H1 (cell line): ENCODE measurements at regions not wholly inside any gene's neighbourhood (a gene's known extent, or its start where the extent isn't known, plus 50 kb on each side); places are given as distances from the start of the nearest gene placed in this dataset.

Experiments used
- CTCF ChIA-PET: fragments of 300-600 bp; sonication (Branson Sonifier 250); formaldehyde crosslinking; loops from one replicate; lab custom pipeline; 2021; ENCODE audit not compliant: partially characterized antibody; lab: Charles Lee
- POLR2A ChIA-PET: fragments of 300-600 bp; sonication (Branson Sonifier 250); formaldehyde crosslinking; loops from one replicate; lab custom pipeline; 2021; ENCODE audit warnings: inconsistent platforms; ENCODE audit not compliant: partially characterized antibody; lab: Charles Lee
- DNase-seq, 2 experiments: peaks; one replicate each; pipeline versions ENCODE4 v3.0.0 to v3.0.0-alpha.2; 2010 to 2022; ENCODE audit warnings: low spot score in 2 of 2, low read depth in 1 of 2, mixed read lengths in 1 of 2
- FAIRE-seq: peaks from 2 replicates; lab custom pipeline; 2011; peaks lifted over from hg19 to GRCh38; lab: Jason Lieb, UNC
- H2AFZ ChIP-seq: 2 replicates; pipeline ENCODE4 v1.8.1; 2012; ENCODE audit warnings: low read length, inconsistent platforms
- H2AK5ac ChIP-seq: 2 replicates; pipeline ENCODE4 v1.6.1; 2013; ENCODE audit warnings: low read depth, low read length
- H2BK120ac ChIP-seq: replicated peaks from 2 replicates; pipeline ENCODE3; 2013; ENCODE audit warnings: low read depth, low read length, inconsistent platforms
- H2BK12ac ChIP-seq: 2 replicates; pipeline ENCODE4 v1.6.1; 2013; ENCODE audit warnings: low read depth, low read length
- H2BK15ac ChIP-seq: 2 replicates; pipeline ENCODE4 v1.6.1; 2013; ENCODE audit warnings: low read length
- H2BK20ac ChIP-seq: 2 replicates; pipeline ENCODE4 v1.6.1; 2013; ENCODE audit warnings: low read length
- H2BK5ac ChIP-seq: 2 replicates; pipeline ENCODE4 v1.6.1; 2013; ENCODE audit warnings: low read depth, low read length
- H3K14ac ChIP-seq: 2 replicates; pipeline ENCODE4 v1.6.1; 2013; ENCODE audit warnings: inconsistent platforms; ENCODE audit not compliant: insufficient read length
- H3K18ac ChIP-seq: 2 replicates; pipeline ENCODE4 v1.6.1; 2013; ENCODE audit warnings: low read length; ENCODE audit errors: extremely low read depth
- H3K23ac ChIP-seq: 2 replicates; pipeline ENCODE4 v1.6.1; 2013; ENCODE audit warnings: inconsistent platforms; ENCODE audit not compliant: insufficient read length
- H3K23me2 ChIP-seq: 2 replicates; pipeline ENCODE4 v1.6.1; 2013; ENCODE audit warnings: low read depth, low read length
- H3K27ac ChIP-seq: 2 replicates; pipeline ENCODE4 v1.6.1; 2011; ENCODE audit warnings: low read depth, low read length, inconsistent platforms
- H3K27me3 ChIP-seq, 4 experiments: replicated peaks in 1 of 4; 1 replicate in 1 of 4; 2 replicates in 3 of 4; pipeline versions ENCODE4 v1.6.1 to v1.8.1; 2011 to 2013; ENCODE audit warnings: low read length in 3 of 4, mild to moderate bottlenecking in 3 of 4, inconsistent platforms in 2 of 4, mixed read lengths in 2 of 4, moderate library complexity in 1 of 4; ENCODE audit not compliant: control insufficient read depth in 3 of 4, insufficient read depth in 3 of 4; ENCODE audit errors: extremely low read depth in 1 of 4
- H3K36me3 ChIP-seq, 4 experiments: 2 replicates each; pipeline versions ENCODE4 v1.6.1 to v1.8.1; 2011 to 2013; ENCODE audit warnings: mild to moderate bottlenecking in 4 of 4, low read length in 3 of 4, moderate library complexity in 2 of 4, control low read depth in 1 of 4, inconsistent platforms in 1 of 4; ENCODE audit not compliant: insufficient read depth in 4 of 4, control insufficient read depth in 2 of 4
- H3K4ac ChIP-seq: replicated peaks from 2 replicates; pipeline ENCODE3; 2013; ENCODE audit warnings: low read length, low read depth, mixed read lengths, inconsistent platforms; ENCODE audit not compliant: insufficient read length
- H3K4me1 ChIP-seq, 4 experiments: replicated peaks in 1 of 4; 1 replicate in 1 of 4; 2 replicates in 3 of 4; pipeline versions ENCODE4 v1.6.1 to v1.8.1; 2011 to 2013; ENCODE audit warnings: low read length in 3 of 4, inconsistent platforms in 2 of 4, mixed read lengths in 1 of 4; ENCODE audit not compliant: insufficient read depth in 4 of 4, control insufficient read depth in 3 of 4
- H3K4me2 ChIP-seq, 2 experiments: 2 replicates each; pipeline versions ENCODE4 v1.6.1 to v1.8.1; 2011 to 2013; ENCODE audit warnings: low read depth in 2 of 2, low read length in 2 of 2, control low read depth in 1 of 2, inconsistent platforms in 1 of 2, mild to moderate bottlenecking in 1 of 2; ENCODE audit not compliant: insufficient read depth in 1 of 2
- H3K4me3 ChIP-seq, 4 experiments: fragments of 200-600, 300-600 bp in 1 of 4; sonication (generic), shearing (Covaris generic), sonication (Bioruptor Twin) in 1 of 4; 2 replicates each; pipeline versions ENCODE4 v1.5.1 to v1.8.1; 2011 to 2016; ENCODE audit warnings: low read length in 4 of 4, low read depth in 3 of 4, control low read depth in 2 of 4, inconsistent platforms in 2 of 4, mild to moderate bottlenecking in 2 of 4, mixed read lengths in 1 of 4, moderate library complexity in 1 of 4; ENCODE audit not compliant: insufficient read depth in 2 of 4; ENCODE audit errors: extremely low read depth in 1 of 4
- H3K56ac ChIP-seq: replicated peaks from 2 replicates; pipeline ENCODE3; 2013; ENCODE audit warnings: low read depth, mild to moderate bottlenecking, mixed read lengths, low read length, inconsistent platforms; ENCODE audit not compliant: insufficient read length
- H3K79me1 ChIP-seq: 2 replicates; pipeline ENCODE4 v1.6.1; 2013; ENCODE audit warnings: low read depth, low read length, control low read depth
- H3K79me2 ChIP-seq, 2 experiments: 2 replicates each; pipeline versions ENCODE4 v1.6.1 to v1.8.1; 2012 to 2013; ENCODE audit warnings: low read length in 2 of 2, mild to moderate bottlenecking in 2 of 2, inconsistent platforms in 1 of 2; ENCODE audit not compliant: insufficient read depth in 2 of 2, control insufficient read depth in 1 of 2
- H3K9ac ChIP-seq, 4 experiments: replicated peaks in 1 of 4; 1 replicate in 1 of 4; 2 replicates in 3 of 4; pipeline versions ENCODE4 v1.6.1 to v1.8.1; 2011 to 2013; ENCODE audit warnings: low read depth in 3 of 4, low read length in 3 of 4, control low read depth in 2 of 4, mild to moderate bottlenecking in 2 of 4, moderate library complexity in 2 of 4, inconsistent platforms in 1 of 4; ENCODE audit errors: extremely low read depth in 1 of 4
- H3K9me3 ChIP-seq, 2 experiments: 2 replicates each; pipeline versions ENCODE4 v1.6.1 to v1.8.1; 2012 to 2013; ENCODE audit warnings: mild to moderate bottlenecking in 2 of 2, moderate library complexity in 2 of 2, control low read depth in 1 of 2, inconsistent platforms in 1 of 2, low read depth in 1 of 2, low read length in 1 of 2, mixed read lengths in 1 of 2; ENCODE audit not compliant: insufficient read depth in 2 of 2
- H4K20me1 ChIP-seq, 2 experiments: replicated peaks in 1 of 2; 2 replicates each; pipeline versions ENCODE3 to v1.8.1; 2011 to 2013; ENCODE audit warnings: inconsistent platforms in 2 of 2, low read length in 2 of 2, mild to moderate bottlenecking in 1 of 2; ENCODE audit not compliant: insufficient read depth in 2 of 2, control insufficient read depth in 1 of 2
- H4K5ac ChIP-seq: 2 replicates; pipeline ENCODE4 v1.6.1; 2013; ENCODE audit warnings: low read length, low read depth, mixed read lengths, inconsistent platforms; ENCODE audit not compliant: insufficient read length
- H4K8ac ChIP-seq: 2 replicates; pipeline ENCODE4 v1.8.0; 2013; ENCODE audit warnings: mild to moderate bottlenecking, moderate library complexity, low read length, inconsistent platforms; ENCODE audit not compliant: insufficient read depth; ENCODE audit errors: extremely low read depth
- H4K91ac ChIP-seq: replicated peaks from 2 replicates; pipeline ENCODE3; 2013; ENCODE audit warnings: low read length, mixed read lengths, inconsistent platforms; ENCODE audit not compliant: insufficient read length
- ATF3 ChIP-seq: IDR thresholded peaks from 2 replicates; pipeline ENCODE4 v1.6.1; 2011; ENCODE audit warnings: low read depth, mild to moderate bottlenecking, low read length; ENCODE audit not compliant: insufficient read depth
- CBX5 ChIP-seq: fragments of 300-800, 300-1000 bp; sonication (generic); IDR thresholded peaks from 2 replicates; pipeline ENCODE4 v1.7.1; 2016; ENCODE audit warnings: antibody characterized with exemption, low read length, low read depth
- CEBPB ChIP-seq: IDR thresholded peaks from 2 replicates; pipeline ENCODE4 v1.6.1; 2012; ENCODE audit warnings: low read depth, low read length
- EZH2 ChIP-seq: fragments of 200-600 bp; sonication (generic); IDR thresholded peaks from 2 replicates; pipeline ENCODE4 v1.7.1; 2012; ENCODE audit warnings: low read depth, mild to moderate bottlenecking, moderate library complexity, low read length, inconsistent platforms; ENCODE audit not compliant: severe bottlenecking
- FOSL1 ChIP-seq: IDR thresholded peaks from 2 replicates; pipeline ENCODE4 v1.6.1; 2011; ENCODE audit warnings: mild to moderate bottlenecking, low read depth, low read length, moderate library complexity; ENCODE audit not compliant: insufficient read depth
- HDAC6 ChIP-seq: IDR thresholded peaks from one replicate; pipeline ENCODE4 v1.7.1; 2012; ENCODE audit warnings: low read depth, mild to moderate bottlenecking, inconsistent platforms, low read length, moderate library complexity
- JUND ChIP-seq: IDR thresholded peaks from 2 replicates; pipeline ENCODE4 v1.6.1; 2011; ENCODE audit warnings: mild to moderate bottlenecking, improper control_type of control experiment, low read length
- NRF1 ChIP-seq: IDR thresholded peaks from 2 replicates; pipeline ENCODE4 v1.6.1; 2011; ENCODE audit warnings: mild to moderate bottlenecking, low read depth, low read length, improper control_type of control experiment
- PHF8 ChIP-seq: fragments of 200-600 bp; sonication (generic); conservative IDR thresholded peaks from 2 replicates; pipeline ENCODE4 v1.7.1; 2012; ENCODE audit warnings: low read depth, mild to moderate bottlenecking, inconsistent platforms, low read length, moderate library complexity
- POU5F1 ChIP-seq: IDR thresholded peaks from 2 replicates; pipeline ENCODE4 v1.6.1; 2011; ENCODE audit warnings: low read depth, mild to moderate bottlenecking, low read length, moderate library complexity
- SIX5 ChIP-seq: IDR thresholded peaks from 2 replicates; pipeline ENCODE4 v1.6.1; 2011; ENCODE audit warnings: mild to moderate bottlenecking, low read depth, low read length
- SUZ12 ChIP-seq: fragments of 200-600 bp; sonication (generic); IDR thresholded peaks from 2 replicates; pipeline ENCODE4 v1.6.1; 2012; ENCODE audit warnings: mild to moderate bottlenecking, inconsistent platforms, low read length, moderate library complexity, mixed read lengths
- TAF1 ChIP-seq: IDR thresholded peaks from 2 replicates; pipeline ENCODE4 v1.6.1; 2011; ENCODE audit warnings: mild to moderate bottlenecking, low read depth, low read length
- WGBS, 2 experiments: shearing (Covaris generic) in 1 of 2; methylation state at CpG; one replicate each; pipeline versions ENCODE4 v1.1.6 to v1.1.7; 2013 to 2015; ENCODE audit warnings: low lambda C conversion rate in 2 of 2, mixed read lengths in 2 of 2, inconsistent platforms in 1 of 2, low coverage in 1 of 2, missing lambda C conversion rate in 1 of 2; ENCODE audit not compliant: insufficient replicate concordance in 2 of 2, insufficient coverage in 1 of 2, insufficient read length in 1 of 2; ENCODE audit errors: extremely low coverage in 1 of 2, missing lambda C conversion rate in 1 of 2; 5-methylcytosine and 5-hydroxymethylcytosine counted together

GRCh38 chr2:129354631-129355030, 624.8 kb upstream of the RAB6C start:
- H2BK20ac ChIP-seq: no peak overlapping the region
- no peak overlapping the region for H2AFZ ChIP-seq
- FAIRE-seq: no peak
- no peaks in the 10 kb centered on the region for H3K79me1 ChIP-seq
- TF ChIP-seq CEBPB (no peak), PHF8 (no peak), FOSL1 (no peak), TAF1 (no peak), JUND (no peak), NRF1 (no peak), POU5F1 (no peak), HDAC6 (no peak), SUZ12 (no peak), SIX5 (no peak), CBX5 (no peak), ATF3 (no peak), EZH2 (no peak)
- H4K5ac ChIP-seq: no peak overlapping the region
- no peak overlapping the region for H3K4me3 ChIP-seq
- H3K18ac ChIP-seq: no peak overlapping the region
- no peaks in the 10 kb centered on the region for H3K36me3 ChIP-seq
- H2BK120ac ChIP-seq: no peak overlapping the region
- no peaks in the 10 kb centered on the region for H3K79me2 ChIP-seq
- H3K23ac ChIP-seq: no peak overlapping the region
- H3K9me3 ChIP-seq: no peaks in the 10 kb centered on the region; a peak in 1 of 4 replicates
- no peaks in the 10 kb centered on the region for H3K23me2 ChIP-seq
- H3K27ac ChIP-seq: no peak overlapping the region
- no peak overlapping the region for H2BK12ac ChIP-seq
- H3K9ac ChIP-seq: no peak overlapping the region
- no peak overlapping the region for H4K91ac ChIP-seq
- H4K8ac ChIP-seq: no peak overlapping the region
- no peak overlapping the region for H3K14ac ChIP-seq
- no peak overlapping the region for H2AK5ac ChIP-seq
- ChIA-PET CTCF (interaction anchor here (0.9 to 1.8 kb wide), 5 partner anchors 12 to 57 kb away, joined by 3 to 6 read pairs (median 3); no protein-coding TSS in a partner anchor), POLR2A (no interaction called here)
- H3K56ac ChIP-seq: no peak overlapping the region
- peaks cover 0 to 6% (median 0%) of the 10 kb centered on the region in 4 experiments; a peak in 2 of 7 replicates for H3K4me1 ChIP-seq
- no peak overlapping the region for H3K4ac ChIP-seq
- H3K4me2 ChIP-seq: no peak overlapping the region
- no peaks in the 10 kb centered on the region for H4K20me1 ChIP-seq
- no peaks in the 10 kb centered on the region for H3K27me3 ChIP-seq
- no peak for DNase-seq
- H2BK15ac ChIP-seq: no peak overlapping the region
- no peak overlapping the region for H2BK5ac ChIP-seq
- WGBS, 2 experiments: 71% methylated on average over 2 of the region's 2 CpGs; no CpG with 5 or more reads in 1 of the 2 experiments
